Colonic mucosa (tissue), 4 donors: ENCODE measurements at regions not wholly inside any gene's neighbourhood (a gene's known extent, or its start where the extent isn't known, plus 50 kb on each side); places are given as distances from the start of the nearest gene placed in this dataset.
A peak's percentile ranks its signal among the peaks of the same experiment; 100 is the strongest.

ENCODE experiments used
- DNase-seq: peaks from one replicate; pipeline ENCODE4 v3.0.0-alpha.2; 2020
- H3K27ac ChIP-seq: fragments of 200-600 bp; one replicate; pipeline ENCODE4 v1.8.0; 2021
- H3K27me3 ChIP-seq: fragments of 200-600 bp; one replicate; pipeline ENCODE4 v1.8.0; 2021
- H3K36me3 ChIP-seq: fragments of 200-600 bp; one replicate; pipeline ENCODE4 v1.8.0; 2021
- H3K4me1 ChIP-seq: fragments of 200-600 bp; one replicate; pipeline ENCODE4 v1.8.0; 2021; ENCODE audit warnings: mild to moderate bottlenecking
- H3K4me3 ChIP-seq: fragments of 200-600 bp; one replicate; pipeline ENCODE4 v1.8.0; 2021
- H3K9ac ChIP-seq, 2 donors: one replicate each; pipeline ENCODE4 v1.7.0; 2013; ENCODE audit warnings: control low read depth in 2 of 2, low read depth in 2 of 2, low read length in 2 of 2
- H3K9me3 ChIP-seq: fragments of 200-600 bp; one replicate; pipeline ENCODE4 v1.8.0; 2021
- intact Hi-C: fragments of 100-400 bp; cut with DNase I; formaldehyde crosslinking; loops from one replicate; pipeline ENCODE4 v1.14.1; 2022
- TF ChIP-seq, protein P1 (sequence below): fragments of 200-600 bp; IDR thresholded peaks from one replicate; pipeline ENCODE4 v1.8.0; 2022; ENCODE audit warnings: antibody characterized with exemption, mild to moderate bottlenecking
- donor health status: healthy.
- donor health status: DM: no; HTN: no; CAD: no.
- donor health status: DM: no; HTN: no; CAD: no.

DNA sequence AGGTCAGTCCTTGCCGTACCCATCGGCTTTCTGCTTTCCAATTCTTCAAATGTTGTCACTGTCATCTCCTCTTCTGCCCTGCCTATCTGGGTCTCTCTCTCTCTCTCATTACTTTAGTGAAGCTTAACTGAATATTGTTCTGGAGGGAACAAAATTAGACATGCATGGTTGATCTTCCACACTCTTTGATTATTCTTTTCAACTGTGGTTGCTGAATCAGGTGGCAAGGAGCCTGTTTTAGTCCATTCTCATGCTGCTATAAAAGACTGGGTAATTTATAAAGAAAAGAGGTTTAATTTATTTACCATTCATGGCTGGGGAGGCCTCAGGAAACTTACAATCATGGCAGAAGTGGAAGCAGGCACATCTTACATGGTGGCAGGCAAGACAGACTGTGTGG, 157.9 kb downstream of the ARL4C start:
- Histone ChIP-seq H3K4me1 (no peaks in the 10 kb centered on the region), H3K36me3 (no peaks in the 10 kb centered on the region), H3K27ac (no peak overlapping the region), H3K9me3 (no peaks in the 10 kb centered on the region), H3K9ac (no peak overlapping the region), H3K27me3 (no peaks in the 10 kb centered on the region), H3K4me3 (no peak overlapping the region)
- TF ChIP-seq, protein P1, sequence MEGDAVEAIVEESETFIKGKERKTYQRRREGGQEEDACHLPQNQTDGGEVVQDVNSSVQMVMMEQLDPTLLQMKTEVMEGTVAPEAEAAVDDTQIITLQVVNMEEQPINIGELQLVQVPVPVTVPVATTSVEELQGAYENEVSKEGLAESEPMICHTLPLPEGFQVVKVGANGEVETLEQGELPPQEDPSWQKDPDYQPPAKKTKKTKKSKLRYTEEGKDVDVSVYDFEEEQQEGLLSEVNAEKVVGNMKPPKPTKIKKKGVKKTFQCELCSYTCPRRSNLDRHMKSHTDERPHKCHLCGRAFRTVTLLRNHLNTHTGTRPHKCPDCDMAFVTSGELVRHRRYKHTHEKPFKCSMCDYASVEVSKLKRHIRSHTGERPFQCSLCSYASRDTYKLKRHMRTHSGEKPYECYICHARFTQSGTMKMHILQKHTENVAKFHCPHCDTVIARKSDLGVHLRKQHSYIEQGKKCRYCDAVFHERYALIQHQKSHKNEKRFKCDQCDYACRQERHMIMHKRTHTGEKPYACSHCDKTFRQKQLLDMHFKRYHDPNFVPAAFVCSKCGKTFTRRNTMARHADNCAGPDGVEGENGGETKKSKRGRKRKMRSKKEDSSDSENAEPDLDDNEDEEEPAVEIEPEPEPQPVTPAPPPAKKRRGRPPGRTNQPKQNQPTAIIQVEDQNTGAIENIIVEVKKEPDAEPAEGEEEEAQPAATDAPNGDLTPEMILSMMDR: no peak
- intact Hi-C loops: no loop called here
- no peak for DNase-seq

DNA sequence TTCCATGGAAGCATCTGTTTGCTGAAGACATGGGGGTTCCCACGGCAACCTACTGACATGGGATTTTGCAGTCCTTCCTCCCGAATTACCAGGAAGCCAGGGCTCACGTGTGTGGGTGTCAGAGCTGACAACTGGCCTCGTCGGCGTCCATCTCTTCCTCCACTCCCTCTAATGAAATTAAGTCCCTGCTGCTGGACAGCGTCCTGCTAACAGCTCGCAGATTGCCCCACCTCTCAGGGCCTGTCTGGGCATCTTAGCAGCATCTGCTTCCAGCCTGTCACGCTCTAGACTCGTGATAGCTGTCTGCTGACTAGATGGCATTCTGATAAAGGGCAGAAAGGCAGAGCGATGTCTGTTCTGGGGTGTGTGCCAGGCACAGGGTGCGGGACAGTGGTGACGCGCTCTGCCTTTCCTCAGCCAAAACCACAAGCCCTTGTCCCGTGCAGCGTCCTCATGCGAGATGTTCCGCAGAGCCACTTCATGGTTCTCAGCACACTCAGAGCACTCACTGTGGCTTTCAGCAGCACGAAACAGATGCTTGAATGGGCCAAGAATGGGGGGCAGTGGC, 161.1 kb downstream of the ARL4C start:
- Histone ChIP-seq H3K9me3 (no peaks in the 10 kb centered on the region), H3K4me1 (no peaks in the 10 kb centered on the region), H3K4me3 (no peak overlapping the region), H3K27ac (no peak overlapping the region), H3K27me3 (no peaks in the 10 kb centered on the region), H3K36me3 (no peaks in the 10 kb centered on the region), H3K9ac (no peak overlapping the region)
- intact Hi-C loops: no loop called here
- TF ChIP-seq, protein P1: no peak
- DNase-seq: peak; percentile 69

DNA sequence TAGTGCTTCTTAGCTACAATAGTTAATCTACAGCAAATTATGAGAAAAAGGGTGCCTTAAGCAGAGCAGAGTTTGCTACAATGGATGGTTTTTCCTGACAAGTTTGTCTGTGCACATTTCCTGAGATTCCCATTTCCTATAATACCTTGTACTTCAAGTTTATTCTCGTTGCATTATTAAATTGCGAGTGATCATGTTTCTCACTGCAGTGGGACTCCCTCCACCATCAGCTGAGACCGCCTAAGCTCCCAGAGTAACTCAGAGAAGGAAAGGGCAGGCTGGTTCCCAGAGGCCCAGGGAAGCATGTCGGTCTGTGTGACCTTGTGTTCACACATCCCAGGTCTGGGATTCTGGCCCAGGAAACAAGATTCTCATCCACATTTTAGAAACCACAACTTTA, 162.1 kb downstream of the ARL4C start:
- TF ChIP-seq, protein P1: no peak
- no peak overlapping the region for H3K27ac ChIP-seq

DNA sequence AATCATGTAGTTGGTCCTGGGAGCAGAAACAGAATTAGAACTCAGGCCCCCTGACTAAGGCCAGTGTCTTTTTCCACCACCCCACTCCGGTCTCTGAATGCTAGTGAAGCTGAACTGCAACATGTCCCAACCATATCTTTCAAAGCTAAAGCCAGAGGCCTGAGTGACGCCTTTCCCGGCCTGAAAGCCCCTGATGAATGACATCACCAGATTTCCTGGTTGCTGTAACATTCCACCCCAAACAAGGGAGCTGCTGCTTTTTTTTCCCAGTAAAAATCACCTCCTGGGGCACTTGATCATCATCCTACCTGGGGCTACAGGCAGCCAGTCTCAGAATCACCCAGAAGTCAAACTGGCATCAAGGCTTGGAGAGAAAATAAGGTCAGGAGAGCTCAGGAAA, 162.7 kb downstream of the ARL4C start:
- Histone ChIP-seq H3K9me3 (no peaks in the 10 kb centered on the region), H3K27ac (no peak overlapping the region), H3K9ac (no peak overlapping the region), H3K36me3 (no peaks in the 10 kb centered on the region), H3K27me3 (no peaks in the 10 kb centered on the region), H3K4me3 (no peak overlapping the region), H3K4me1 (no peaks in the 10 kb centered on the region)
- intact Hi-C loops: no loop called here
- TF ChIP-seq, protein P1: no peak
- no peak for DNase-seq

More for the DNA sequence above, 162.1 kb downstream of the ARL4C start:
- no peak overlapping the region for H3K9ac ChIP-seq
- no peaks in the 10 kb centered on the region for H3K9me3 ChIP-seq
- no peak overlapping the region for H3K4me3 ChIP-seq
- no peaks in the 10 kb centered on the region for H3K27me3 ChIP-seq
- intact Hi-C loops: no loop called here
- no peak for DNase-seq
- H3K36me3 ChIP-seq: no peaks in the 10 kb centered on the region
- H3K4me1 ChIP-seq: no peaks in the 10 kb centered on the region

DNA sequence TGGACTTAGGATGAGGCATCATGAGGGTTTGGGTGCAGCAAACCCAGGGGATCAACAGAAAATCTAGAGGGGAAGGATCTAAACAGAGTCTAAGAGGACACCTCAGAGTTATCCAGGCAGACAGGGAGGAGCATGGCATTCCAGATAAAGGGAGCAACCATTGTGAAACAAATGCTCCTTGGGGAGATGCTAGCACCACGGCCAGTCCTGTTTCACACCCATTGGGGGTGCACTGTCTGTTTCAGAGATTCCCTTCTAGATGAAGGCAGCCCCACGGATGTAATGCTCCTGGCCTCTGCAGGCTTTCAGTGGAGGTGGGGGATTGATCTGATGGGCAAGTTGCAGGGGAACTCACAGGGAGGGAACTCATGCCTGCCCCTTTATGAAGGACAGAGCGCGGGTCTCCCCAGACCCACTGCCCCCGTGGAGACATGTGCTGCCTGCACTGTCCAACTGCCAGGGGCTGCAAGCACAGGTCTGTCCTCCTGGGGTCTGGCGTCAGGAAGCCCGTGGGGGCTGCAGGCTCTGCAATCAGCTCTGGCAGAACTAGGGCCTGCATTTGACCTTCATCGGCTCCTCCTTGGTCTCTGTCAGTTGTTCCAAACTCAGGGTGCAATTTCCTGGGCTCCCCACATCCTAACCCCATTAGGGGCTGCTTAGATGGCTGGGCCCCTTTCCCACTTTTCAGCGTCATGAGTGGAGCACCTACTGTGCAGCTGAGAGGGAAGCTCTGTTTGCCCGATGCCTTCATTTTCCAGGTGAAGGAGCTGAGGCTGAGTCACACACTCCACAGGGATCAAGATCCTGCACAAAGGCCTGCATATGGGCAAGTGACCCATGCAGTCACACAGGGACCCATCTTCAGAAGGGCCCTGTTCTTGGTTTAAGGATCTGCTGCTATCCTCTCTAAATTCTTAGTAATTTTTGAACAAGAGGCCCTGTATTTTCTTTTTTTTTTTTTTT, 163.4 kb downstream of the ARL4C start:
- Histone ChIP-seq H3K36me3 (no peaks in the 10 kb centered on the region), H3K9ac (no peak overlapping the region), H3K9me3 (no peaks in the 10 kb centered on the region), H3K4me1 (no peaks in the 10 kb centered on the region), H3K4me3 (no peak overlapping the region), H3K27me3 (no peaks in the 10 kb centered on the region), H3K27ac (no peak overlapping the region)
- DNase-seq: no peak
- TF ChIP-seq, protein P1: no peak
- intact Hi-C loops: no loop called here
